ENCODE measurements at regions not wholly inside any gene's neighbourhood (a gene's known extent, or its start where the extent isn't known, plus 50 kb on each side); places are given as distances from the start of the nearest gene placed in this dataset.

DNA sequence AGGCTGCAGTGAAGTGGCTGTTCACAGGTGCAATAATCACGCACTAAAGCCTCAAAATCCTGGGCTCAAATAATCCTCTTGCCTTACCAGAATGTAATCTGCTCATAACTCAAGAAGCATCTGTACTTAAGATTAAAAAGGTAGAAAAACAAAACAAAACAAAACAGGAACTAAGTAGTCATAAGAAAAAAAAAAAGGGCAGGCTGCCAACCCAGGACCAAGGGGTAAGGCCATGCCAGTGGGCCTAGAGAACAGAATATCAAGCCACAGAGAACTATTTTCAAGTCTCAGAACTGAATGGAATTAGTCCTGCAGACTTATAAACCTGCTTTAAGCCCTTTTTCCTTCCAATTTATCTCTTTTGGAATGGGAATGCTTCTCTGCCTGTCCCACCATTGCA is 64.8 kb upstream of the TBC1D3K start:
- no peak overlapping the region for H2BK120ac ChIP-seq (ENCODE audit: low read depth, low read length)
- dilution Hi-C loops (cut with HindIII; ENCODE audit: low sequenced_read_pairs, unreplicated experiment) = no loop called here

More for the DNA sequence above, 64.8 kb upstream of the TBC1D3K start:
- BruUV-seq (replicated peaks) = no TSS peak
- Histone ChIP-seq H4K20me1 (ENCODE audit: insufficient read depth, low read length) (no peaks in the 10 kb centered on the region), H3K9me3 (ENCODE audit: control insufficient read depth, insufficient read depth, low read length) (peaks cover 7% of the 10 kb centered on the region; the same call in 1 of the 2 replicates), H2AK9ac (replicated peaks; ENCODE audit: low read depth, low read length, poor library complexity) (no peak overlapping the region), H4K5ac (ENCODE audit: low read depth, low read length) (no peak overlapping the region), H3K36me3 (ENCODE audit: control insufficient read depth, insufficient read depth, low read length) (no peaks in the 10 kb centered on the region), H3K4me2 (ENCODE audit: low read depth, low read length) (no peak overlapping the region), H3K27me3 (ENCODE audit: control insufficient read depth, insufficient read depth, low read length) (peaks cover 1% of the 10 kb centered on the region), H3K56ac (ENCODE audit: extremely low read depth, insufficient read depth, low read length) (no peak overlapping the region), H3K4me3 (ENCODE audit: insufficient read depth, low read depth, low read length) (no peak overlapping the region), H4K8ac (ENCODE audit: low read depth in 2 of 2, low read length in 2 of 2) (no peak overlapping the region), H3K4me1 (ENCODE audit: control insufficient read depth, insufficient read depth, low read length) (no peaks in the 10 kb centered on the region), H2AK5ac (ENCODE audit: low read depth, low read length) (no peak overlapping the region), H3K79me1 (ENCODE audit: low read depth in 1 of 2, low read length in 2 of 2) (no peaks in the 10 kb centered on the region), H2BK20ac (ENCODE audit: low read depth, low read length) (no peak overlapping the region), H2BK5ac (ENCODE audit: low read depth, low read length, poor library complexity, severe bottlenecking) (no peak overlapping the region), H3K27ac (ENCODE audit: insufficient read depth, low read length) (no peak overlapping the region), H3K18ac (ENCODE audit: low read depth, low read length) (no peak overlapping the region), H2BK15ac (ENCODE audit: low read depth, low read length) (no peak overlapping the region), H3K23ac (ENCODE audit: low read depth, low read length) (no peak overlapping the region), H3K9ac (ENCODE audit: low read depth, low read length) (no peak overlapping the region), H2AFZ (replicated peaks; ENCODE audit: low read length, poor library complexity) (no peak overlapping the region), H3K4ac (ENCODE audit: low read depth, low read length) (no peak overlapping the region), H3K9me1 (ENCODE audit: insufficient read depth, low read length) (no peaks in the 10 kb centered on the region), H4K91ac (ENCODE audit: insufficient read depth, low read depth, low read length) (no peak overlapping the region), H3K14ac (replicated peaks; ENCODE audit: low read depth, low read length) (no peak overlapping the region)
- in situ Hi-C loops (cut with MboI; ENCODE audit: low sequenced_read_pairs) (no loop called here), intact Hi-C loops (cut with micrococcal nuclease) (no loop called here)
- ATAC-seq (ENCODE audit: low read depth) (no peak), DNase-seq (no peak)
- TF ChIP-seq, protein P1, sequence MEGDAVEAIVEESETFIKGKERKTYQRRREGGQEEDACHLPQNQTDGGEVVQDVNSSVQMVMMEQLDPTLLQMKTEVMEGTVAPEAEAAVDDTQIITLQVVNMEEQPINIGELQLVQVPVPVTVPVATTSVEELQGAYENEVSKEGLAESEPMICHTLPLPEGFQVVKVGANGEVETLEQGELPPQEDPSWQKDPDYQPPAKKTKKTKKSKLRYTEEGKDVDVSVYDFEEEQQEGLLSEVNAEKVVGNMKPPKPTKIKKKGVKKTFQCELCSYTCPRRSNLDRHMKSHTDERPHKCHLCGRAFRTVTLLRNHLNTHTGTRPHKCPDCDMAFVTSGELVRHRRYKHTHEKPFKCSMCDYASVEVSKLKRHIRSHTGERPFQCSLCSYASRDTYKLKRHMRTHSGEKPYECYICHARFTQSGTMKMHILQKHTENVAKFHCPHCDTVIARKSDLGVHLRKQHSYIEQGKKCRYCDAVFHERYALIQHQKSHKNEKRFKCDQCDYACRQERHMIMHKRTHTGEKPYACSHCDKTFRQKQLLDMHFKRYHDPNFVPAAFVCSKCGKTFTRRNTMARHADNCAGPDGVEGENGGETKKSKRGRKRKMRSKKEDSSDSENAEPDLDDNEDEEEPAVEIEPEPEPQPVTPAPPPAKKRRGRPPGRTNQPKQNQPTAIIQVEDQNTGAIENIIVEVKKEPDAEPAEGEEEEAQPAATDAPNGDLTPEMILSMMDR (conservative IDR thresholded peaks at IDR 0.05; ENCODE audit: low read depth, low read length) = no peak
- TF ChIP-seq POLR2A (IDR thresholded peaks at IDR 0.05; ENCODE audit: low read depth, low read length) (no peak), RAD21 (IDR thresholded peaks at IDR 0.05; ENCODE audit: low read length) (no peak), CHD1 (IDR thresholded peaks at IDR 0.05; ENCODE audit: low read depth, low read length) (no peak), CEBPB (IDR thresholded peaks at IDR 0.05; ENCODE audit: low read depth, low read length) (no peak), BHLHE40 (IDR thresholded peaks at IDR 0.05; ENCODE audit: low read depth, low read length) (no peak), MXI1 (IDR thresholded peaks at IDR 0.05; ENCODE audit: borderline replicate concordance, low read depth, low read length) (no peak), RFX5 (IDR thresholded peaks at IDR 0.05; ENCODE audit: low read depth, low read length) (no peak), NFE2L2 (IDR thresholded peaks at IDR 0.05; ENCODE audit: low read depth, low read length) (no peak), MAFK (IDR thresholded peaks at IDR 0.05; ENCODE audit: low read depth, low read length) (no peak), FOS (IDR thresholded peaks at IDR 0.05; ENCODE audit: low read depth, low read length) (no peak), MAZ (IDR thresholded peaks at IDR 0.05; ENCODE audit: borderline replicate concordance, low read depth, low read length) (no peak)
- TF ChIP-seq, protein P2, sequence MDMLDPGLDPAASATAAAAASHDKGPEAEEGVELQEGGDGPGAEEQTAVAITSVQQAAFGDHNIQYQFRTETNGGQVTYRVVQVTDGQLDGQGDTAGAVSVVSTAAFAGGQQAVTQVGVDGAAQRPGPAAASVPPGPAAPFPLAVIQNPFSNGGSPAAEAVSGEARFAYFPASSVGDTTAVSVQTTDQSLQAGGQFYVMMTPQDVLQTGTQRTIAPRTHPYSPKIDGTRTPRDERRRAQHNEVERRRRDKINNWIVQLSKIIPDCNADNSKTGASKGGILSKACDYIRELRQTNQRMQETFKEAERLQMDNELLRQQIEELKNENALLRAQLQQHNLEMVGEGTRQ (IDR thresholded peaks at IDR 0.05; ENCODE audit: low read depth, low read length) = no peak
- POLR2A ChIA-PET (ENCODE audit: unreplicated experiment) = no interaction called here
- CTCF ChIA-PET = no interaction called here
- WGBS, 2 experiments (ENCODE audit: extremely low coverage in 2 of 2, insufficient read length in 1 of 2) = no CpG with 5 or more reads among the region's 1 CpG
